Sigmoid colon (tissue), 4 donors: ENCODE measurements at regions not wholly inside any gene's neighbourhood (a gene's known extent, or its start where the extent isn't known, plus 50 kb on each side); places are given as distances from the start of the nearest gene placed in this dataset.
"Not testable (repeated sequence)": the region's sequence is repeated elsewhere in the genome, so short reads cannot be mapped to it uniquely, and the experiment has no call there.

Source experiments
- CTCF ChIP-seq, 4 experiments: fragments of 450-650 bp in 3 of 4; fragments of 200-600 bp in 1 of 4; IDR thresholded peaks; one replicate each; pipeline ENCODE4 v1.5.1; 2016 to 2019; ENCODE audit warnings: antibody characterized with exemption in 4 of 4, mild to moderate bottlenecking in 3 of 4, moderate library complexity in 2 of 4
- POLR2AphosphoS5 ChIP-seq, 4 donors: sonication (generic); formaldehyde crosslinking; IDR thresholded peaks; one replicate each; pipeline ENCODE4 v1.6.1; 2017; ENCODE audit warnings: antibody characterized with exemption in 4 of 4

DNA sequence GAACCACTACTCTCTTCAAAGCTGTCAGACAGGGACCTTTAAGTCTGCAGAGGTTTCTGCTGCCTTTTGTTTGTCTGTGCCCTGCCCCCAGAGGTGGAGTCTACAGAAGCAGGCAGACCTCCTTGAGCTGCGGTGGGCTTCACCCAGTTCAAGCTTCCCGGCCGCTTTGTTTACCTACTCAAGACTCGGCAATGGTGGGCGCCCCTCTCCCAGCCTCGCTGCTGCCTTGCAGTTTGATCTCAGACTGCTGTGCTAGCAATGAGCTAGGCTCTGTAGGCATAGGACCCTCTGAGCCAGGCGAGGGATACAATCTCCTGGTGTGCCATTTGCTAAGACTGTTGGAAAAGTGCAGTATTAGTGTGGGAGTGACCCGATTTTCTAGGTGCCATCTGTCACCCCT is 275.0 kb downstream of the CHM start:
- not testable (repeated sequence) for TF ChIP-seq CTCF, POLR2AphosphoS5 (IDR thresholded peaks at IDR 0.05)
